ENCODE measurements at regions not wholly inside any gene's neighbourhood (a gene's known extent, or its start where the extent isn't known, plus 50 kb on each side); places are given as distances from the start of the nearest gene placed in this dataset.

GRCh38 chr7:145644426-145645134 is 472.0 kb upstream of the CNTNAP2 start:
- H3K4me3 ChIP-seq (ENCODE audit: low read length) = no peak overlapping the region
- no peak for DNase-seq
- intact Hi-C loops (cut with DNase I) = no loop called here

GRCh38 chr7:145643981-145644380 is 472.6 kb upstream of the CNTNAP2 start:
- H3K27me3 ChIP-seq (ENCODE audit: control insufficient read depth, insufficient read depth) = no peaks in the 10 kb centered on the region
- H3K9me3 ChIP-seq (ENCODE audit: control insufficient read depth, low read length) = no peaks in the 10 kb centered on the region
- intact Hi-C loops (cut with DNase I) = no loop called here
- DNase-seq = no peak
- no peak for ATAC-seq
- no peaks in the 10 kb centered on the region for H3K4me1 ChIP-seq (ENCODE audit: control insufficient read depth, insufficient read depth, low read length)
- WGBS = 83% methylated on average over 3 of the region's 3 CpGs
- no peak overlapping the region for H3K4me3 ChIP-seq (ENCODE audit: low read length)
- H3K27ac ChIP-seq (ENCODE audit: low read length) = no peak overlapping the region

More at GRCh38 chr7:145644426-145645134, 472.0 kb upstream of the CNTNAP2 start:
- Histone ChIP-seq H3K9me3 (ENCODE audit: control insufficient read depth, low read length) (no peaks in the 10 kb centered on the region), H3K27me3 (ENCODE audit: control insufficient read depth, insufficient read depth) (no peaks in the 10 kb centered on the region), H3K4me1 (ENCODE audit: control insufficient read depth, insufficient read depth, low read length) (no peaks in the 10 kb centered on the region), H3K27ac (ENCODE audit: low read length) (no peak overlapping the region)
- ATAC-seq = no peak
- 82% methylated on average over 9 of the region's 9 CpGs for WGBS

- intact Hi-C loops (cut with DNase I) = no loop called here
- no peak overlapping the region for H3K4me3 ChIP-seq (ENCODE audit: low read length)
- 74% methylated on average over 2 of the region's 2 CpGs for WGBS
- H3K27ac ChIP-seq (ENCODE audit: low read length) = no peak overlapping the region
- no peaks in the 10 kb centered on the region for H3K27me3 ChIP-seq (ENCODE audit: control insufficient read depth, insufficient read depth)
- DNase-seq (no peak), ATAC-seq (no peak)
- H3K4me1 ChIP-seq (ENCODE audit: control insufficient read depth, insufficient read depth, low read length) = no peaks in the 10 kb centered on the region
- H3K9me3 ChIP-seq (ENCODE audit: control insufficient read depth, low read length) = no peaks in the 10 kb centered on the region
These were observed 483.1 kb upstream of the CNTNAP2 start for GRCh38 chr7:145633513-145633912.

GRCh38 chr7:145624618-145625017 is 492.0 kb upstream of the CNTNAP2 start:
- no peaks in the 10 kb centered on the region for H3K4me1 ChIP-seq (ENCODE audit: control insufficient read depth, insufficient read depth, low read length)
- H3K27ac ChIP-seq (ENCODE audit: low read length) = no peak overlapping the region
- DNase-seq (no peak), ATAC-seq (no peak)
- intact Hi-C loops (cut with DNase I) = no loop called here
- no peaks in the 10 kb centered on the region for H3K27me3 ChIP-seq (ENCODE audit: control insufficient read depth, insufficient read depth)
- WGBS = 52% methylated on average over 1 of the region's 1 CpG
- no peak overlapping the region for H3K4me3 ChIP-seq (ENCODE audit: low read length)
- no peaks in the 10 kb centered on the region for H3K9me3 ChIP-seq (ENCODE audit: control insufficient read depth, low read length)

GRCh38 chr7:145605963-145606362 is 510.6 kb upstream of the CNTNAP2 start:
- Histone ChIP-seq H3K27ac (ENCODE audit: low read length) (no peak overlapping the region), H3K27me3 (ENCODE audit: control insufficient read depth, insufficient read depth) (no peaks in the 10 kb centered on the region), H3K4me3 (ENCODE audit: low read length) (no peak overlapping the region), H3K4me1 (ENCODE audit: control insufficient read depth, insufficient read depth, low read length) (no peaks in the 10 kb centered on the region), H3K9me3 (ENCODE audit: control insufficient read depth, low read length) (no peaks in the 10 kb centered on the region)
- WGBS = 86% methylated on average over 5 of the region's 5 CpGs
- ATAC-seq (no peak), DNase-seq (no peak)
- intact Hi-C loops (cut with DNase I) = no loop called here

- ATAC-seq (no peak), DNase-seq (no peak)
- H3K4me1 ChIP-seq (ENCODE audit: control insufficient read depth, insufficient read depth, low read length) = no peaks in the 10 kb centered on the region
- no peaks in the 10 kb centered on the region for H3K9me3 ChIP-seq (ENCODE audit: control insufficient read depth, low read length)
- intact Hi-C loops (cut with DNase I) = no loop called here
- H3K4me3 ChIP-seq (ENCODE audit: low read length) = no peak overlapping the region
- 57% methylated on average over 1 of the region's 1 CpG for WGBS
- no peaks in the 10 kb centered on the region for H3K27me3 ChIP-seq (ENCODE audit: control insufficient read depth, insufficient read depth)
- no peak overlapping the region for H3K27ac ChIP-seq (ENCODE audit: low read length)
These were observed 517.2 kb upstream of the CNTNAP2 start for GRCh38 chr7:145599376-145599775.

- ATAC-seq (no peak), DNase-seq (no peak)
- Histone ChIP-seq H3K27me3 (ENCODE audit: control insufficient read depth, insufficient read depth) (no peaks in the 10 kb centered on the region), H3K9me3 (ENCODE audit: control insufficient read depth, low read length) (no peaks in the 10 kb centered on the region), H3K27ac (ENCODE audit: low read length) (no peak overlapping the region), H3K4me1 (ENCODE audit: control insufficient read depth, insufficient read depth, low read length) (no peaks in the 10 kb centered on the region), H3K4me3 (ENCODE audit: low read length) (no peak overlapping the region)
- whole genome bisulfite sequencing = 59% methylated on average over 1 of the region's 1 CpG
- intact Hi-C loops (cut with DNase I) = no loop called here
These were observed 532.2 kb upstream of the CNTNAP2 start for GRCh38 chr7:145584401-145584800.

- Histone ChIP-seq H3K27me3 (ENCODE audit: control insufficient read depth, insufficient read depth) (no peaks in the 10 kb centered on the region), H3K9me3 (ENCODE audit: control insufficient read depth, low read length) (peaks cover 2% of the 10 kb centered on the region), H3K4me1 (ENCODE audit: control insufficient read depth, insufficient read depth, low read length) (no peaks in the 10 kb centered on the region), H3K27ac (ENCODE audit: low read length) (no peak overlapping the region), H3K4me3 (ENCODE audit: low read length) (no peak overlapping the region)
- intact Hi-C loops (cut with DNase I) = no loop called here
- ATAC-seq (no peak), DNase-seq (peak in 1 of 3 donors; percentile 32)
- WGBS = 86% methylated on average over 17 of the region's 17 CpGs
These were observed 533.8 kb upstream of the CNTNAP2 start for GRCh38 chr7:145582742-145583303.

GRCh38 chr7:145557805-145558204 is 558.8 kb upstream of the CNTNAP2 start:
- ATAC-seq (no peak), DNase-seq (no peak)
- Histone ChIP-seq H3K4me3 (ENCODE audit: low read length) (no peak overlapping the region), H3K27ac (ENCODE audit: low read length) (no peak overlapping the region), H3K4me1 (ENCODE audit: control insufficient read depth, insufficient read depth, low read length) (no peaks in the 10 kb centered on the region), H3K9me3 (ENCODE audit: control insufficient read depth, low read length) (no peaks in the 10 kb centered on the region), H3K27me3 (ENCODE audit: control insufficient read depth, insufficient read depth) (no peaks in the 10 kb centered on the region)
- WGBS = 55% methylated on average over 3 of the region's 3 CpGs
- intact Hi-C loops (cut with DNase I) = no loop called here

GRCh38 chr7:145543242-145543641 is 573.4 kb upstream of the CNTNAP2 start:
- H3K4me3 ChIP-seq (ENCODE audit: low read length) = no peak overlapping the region
- H3K9me3 ChIP-seq (ENCODE audit: control insufficient read depth, low read length) = no peaks in the 10 kb centered on the region
- ATAC-seq = no peak
- H3K27me3 ChIP-seq (ENCODE audit: control insufficient read depth, insufficient read depth) = no peaks in the 10 kb centered on the region
- H3K27ac ChIP-seq (ENCODE audit: low read length) = no peak overlapping the region
- DNase-seq = no peak
- 51% methylated on average over 2 of the region's 2 CpGs for WGBS
- intact Hi-C loops (cut with DNase I) = no loop called here
- H3K4me1 ChIP-seq (ENCODE audit: control insufficient read depth, insufficient read depth, low read length) = no peaks in the 10 kb centered on the region

GRCh38 chr7:145539910-145540309 is 576.7 kb upstream of the CNTNAP2 start:
- ATAC-seq (no peak), DNase-seq (no peak)
- Histone ChIP-seq H3K9me3 (ENCODE audit: control insufficient read depth, low read length) (no peaks in the 10 kb centered on the region), H3K27ac (ENCODE audit: low read length) (no peak overlapping the region), H3K4me3 (ENCODE audit: low read length) (no peak overlapping the region), H3K27me3 (ENCODE audit: control insufficient read depth, insufficient read depth) (no peaks in the 10 kb centered on the region), H3K4me1 (ENCODE audit: control insufficient read depth, insufficient read depth, low read length) (no peaks in the 10 kb centered on the region)
- 30% methylated on average over 2 of the region's 2 CpGs for WGBS
- intact Hi-C loops (cut with DNase I) = no loop called here

GRCh38 chr7:145534301-145534700 is 582.3 kb upstream of the CNTNAP2 start:
- intact Hi-C loops (cut with DNase I) = no loop called here
- H3K27me3 ChIP-seq (ENCODE audit: control insufficient read depth, insufficient read depth) = no peaks in the 10 kb centered on the region
- no peak for ATAC-seq
- no peaks in the 10 kb centered on the region for H3K4me1 ChIP-seq (ENCODE audit: control insufficient read depth, insufficient read depth, low read length)
- 90% methylated on average over 1 of the region's 1 CpG for WGBS
- no peak overlapping the region for H3K27ac ChIP-seq (ENCODE audit: low read length)
- H3K4me3 ChIP-seq (ENCODE audit: low read length) = no peak overlapping the region
- H3K9me3 ChIP-seq (ENCODE audit: control insufficient read depth, low read length) = no peaks in the 10 kb centered on the region
- DNase-seq = no peak
